ENCODE measurements at regions not wholly inside any gene's neighbourhood (a gene's known extent, or its start where the extent isn't known, plus 50 kb on each side); places are given as distances from the start of the nearest gene placed in this dataset.

DNA sequence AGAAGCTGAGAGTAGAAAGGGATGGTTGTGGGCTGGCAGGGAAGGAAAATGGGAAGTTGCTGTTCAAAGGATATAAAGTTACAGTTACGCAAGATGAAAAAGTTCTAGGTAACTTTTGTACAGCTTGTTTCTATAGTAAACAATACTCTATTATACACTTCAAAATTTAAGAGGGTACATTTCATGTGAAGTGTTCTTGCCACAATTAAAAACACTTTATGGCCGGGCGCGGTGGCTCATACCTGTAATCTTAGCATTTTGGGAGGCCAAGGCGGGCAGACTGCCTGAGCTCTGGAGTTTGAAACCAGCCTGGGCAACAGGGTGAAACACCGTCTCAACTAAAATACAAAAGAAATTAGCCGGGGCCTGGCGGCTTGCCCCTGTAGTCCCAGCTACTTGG, 623.6 kb downstream of the STIM2 start:
- TF ChIP-seq, protein P1, sequence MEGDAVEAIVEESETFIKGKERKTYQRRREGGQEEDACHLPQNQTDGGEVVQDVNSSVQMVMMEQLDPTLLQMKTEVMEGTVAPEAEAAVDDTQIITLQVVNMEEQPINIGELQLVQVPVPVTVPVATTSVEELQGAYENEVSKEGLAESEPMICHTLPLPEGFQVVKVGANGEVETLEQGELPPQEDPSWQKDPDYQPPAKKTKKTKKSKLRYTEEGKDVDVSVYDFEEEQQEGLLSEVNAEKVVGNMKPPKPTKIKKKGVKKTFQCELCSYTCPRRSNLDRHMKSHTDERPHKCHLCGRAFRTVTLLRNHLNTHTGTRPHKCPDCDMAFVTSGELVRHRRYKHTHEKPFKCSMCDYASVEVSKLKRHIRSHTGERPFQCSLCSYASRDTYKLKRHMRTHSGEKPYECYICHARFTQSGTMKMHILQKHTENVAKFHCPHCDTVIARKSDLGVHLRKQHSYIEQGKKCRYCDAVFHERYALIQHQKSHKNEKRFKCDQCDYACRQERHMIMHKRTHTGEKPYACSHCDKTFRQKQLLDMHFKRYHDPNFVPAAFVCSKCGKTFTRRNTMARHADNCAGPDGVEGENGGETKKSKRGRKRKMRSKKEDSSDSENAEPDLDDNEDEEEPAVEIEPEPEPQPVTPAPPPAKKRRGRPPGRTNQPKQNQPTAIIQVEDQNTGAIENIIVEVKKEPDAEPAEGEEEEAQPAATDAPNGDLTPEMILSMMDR (IDR thresholded peaks at IDR 0.05): no peak
- TF ChIP-seq ZFX (IDR thresholded peaks at IDR 0.05; ENCODE audit: borderline replicate concordance): no peak
